ENCODE measurements at regions not wholly inside any gene's neighbourhood (a gene's known extent, or its start where the extent isn't known, plus 50 kb on each side); places are given as distances from the start of the nearest gene placed in this dataset.

DNA sequence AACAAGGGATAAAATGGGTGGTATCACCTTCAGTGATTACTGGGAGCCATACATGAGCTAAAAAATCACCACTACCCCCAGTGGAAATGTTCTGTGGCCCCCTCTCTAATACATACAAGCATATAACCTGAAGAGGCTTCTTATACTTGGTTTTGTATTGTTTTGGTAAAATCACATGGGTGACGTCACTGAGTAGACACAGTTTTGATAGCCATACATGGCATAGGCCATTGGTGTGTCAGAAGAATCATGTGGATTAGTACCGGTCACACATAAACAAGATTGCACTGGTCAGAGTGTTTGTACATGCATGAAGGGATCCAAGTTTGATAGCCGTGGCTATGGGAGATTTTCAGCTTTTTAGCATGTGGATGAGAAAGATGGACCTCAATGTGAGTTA is 131.9 kb upstream of the RADX start:
- no peak overlapping the region for H3K4me3 ChIP-seq (ENCODE audit: control insufficient read depth in 2 of 3, extremely low read depth in 1 of 3, insufficient read depth in 2 of 3, low read depth in 1 of 3, low read length in 3 of 3)
- no peaks in the 10 kb centered on the region for H3K4me1 ChIP-seq (ENCODE audit: control insufficient read depth, extremely low read depth, insufficient read depth, low read length)
- H3K79me2 ChIP-seq (ENCODE audit: control insufficient read depth, insufficient read depth, low read length): no peaks in the 10 kb centered on the region
- dilution Hi-C loops (cut with MboI; ENCODE audit: extremely low pct_ligation_motif_present, low sequenced_read_pairs): no loop called here
- no peaks in the 10 kb centered on the region for H3K9me3 ChIP-seq (ENCODE audit: control insufficient read depth, low read depth, low read length)
- H3K9ac ChIP-seq (ENCODE audit: control insufficient read depth, extremely low read depth, insufficient read depth, low read length): no peak overlapping the region
- DNase-seq (ENCODE audit: low read depth, low spot score) (no peak), FAIRE-seq (no peak)
- no peak overlapping the region for H3K27ac ChIP-seq (ENCODE audit: control insufficient read depth, insufficient read depth, low read length)
- TF ChIP-seq EZH2 (IDR thresholded peaks at IDR 0.05; ENCODE audit: low read length): no peak
- TF ChIP-seq, protein P1, sequence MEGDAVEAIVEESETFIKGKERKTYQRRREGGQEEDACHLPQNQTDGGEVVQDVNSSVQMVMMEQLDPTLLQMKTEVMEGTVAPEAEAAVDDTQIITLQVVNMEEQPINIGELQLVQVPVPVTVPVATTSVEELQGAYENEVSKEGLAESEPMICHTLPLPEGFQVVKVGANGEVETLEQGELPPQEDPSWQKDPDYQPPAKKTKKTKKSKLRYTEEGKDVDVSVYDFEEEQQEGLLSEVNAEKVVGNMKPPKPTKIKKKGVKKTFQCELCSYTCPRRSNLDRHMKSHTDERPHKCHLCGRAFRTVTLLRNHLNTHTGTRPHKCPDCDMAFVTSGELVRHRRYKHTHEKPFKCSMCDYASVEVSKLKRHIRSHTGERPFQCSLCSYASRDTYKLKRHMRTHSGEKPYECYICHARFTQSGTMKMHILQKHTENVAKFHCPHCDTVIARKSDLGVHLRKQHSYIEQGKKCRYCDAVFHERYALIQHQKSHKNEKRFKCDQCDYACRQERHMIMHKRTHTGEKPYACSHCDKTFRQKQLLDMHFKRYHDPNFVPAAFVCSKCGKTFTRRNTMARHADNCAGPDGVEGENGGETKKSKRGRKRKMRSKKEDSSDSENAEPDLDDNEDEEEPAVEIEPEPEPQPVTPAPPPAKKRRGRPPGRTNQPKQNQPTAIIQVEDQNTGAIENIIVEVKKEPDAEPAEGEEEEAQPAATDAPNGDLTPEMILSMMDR (optimal IDR thresholded peaks at IDR 0.05 in 1 of 3, IDR thresholded peaks at IDR 0.05 in 1 of 3, conservative IDR thresholded peaks at IDR 0.05 in 1 of 3; ENCODE audit: extremely low read depth in 1 of 3, insufficient read depth in 2 of 3, low read length in 3 of 3): no peak
- no peaks in the 10 kb centered on the region for H4K20me1 ChIP-seq (ENCODE audit: control insufficient read depth, extremely low read depth, insufficient read depth, low read length)
- H3K4me2 ChIP-seq (ENCODE audit: control insufficient read depth, extremely low read depth, insufficient read depth, low read depth, low read length): no peak overlapping the region
- H3K36me3 ChIP-seq (ENCODE audit: control insufficient read depth in 2 of 2, extremely low read depth in 1 of 2, insufficient read depth in 2 of 2, low read length in 2 of 2): no peaks in the 10 kb centered on the region
- no peak overlapping the region for H2AFZ ChIP-seq (ENCODE audit: control insufficient read depth, low read length)
- peaks cover 2% of the 10 kb centered on the region for H3K27me3 ChIP-seq (ENCODE audit: control insufficient read depth, extremely low read depth, insufficient read depth, low read length)
- H3K9me1 ChIP-seq (ENCODE audit: control insufficient read depth, extremely low read depth, insufficient read depth, low read length): no peaks in the 10 kb centered on the region

DNA sequence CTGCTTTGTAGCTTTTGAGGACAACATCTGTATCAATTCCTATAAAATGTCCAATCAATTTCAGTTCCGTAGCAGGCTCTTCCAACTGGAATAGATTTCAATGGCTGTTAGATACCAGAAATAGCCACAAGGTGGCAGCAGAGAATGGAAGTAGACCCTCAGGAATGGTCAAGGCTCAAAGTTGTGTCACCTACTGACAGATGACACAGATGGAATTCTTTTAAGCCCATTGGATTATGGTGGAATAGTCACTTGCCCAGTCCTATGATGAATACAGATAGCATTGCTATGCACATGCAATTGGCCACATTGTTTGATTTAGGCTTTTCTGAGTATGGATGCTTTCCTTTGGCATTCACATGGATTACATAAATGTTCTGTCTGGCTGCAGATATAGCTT is 130.4 kb upstream of the RADX start:
- H3K9me1 ChIP-seq (ENCODE audit: control insufficient read depth, extremely low read depth, insufficient read depth, low read length): no peaks in the 10 kb centered on the region
- H3K36me3 ChIP-seq (ENCODE audit: control insufficient read depth in 2 of 2, extremely low read depth in 1 of 2, insufficient read depth in 2 of 2, low read length in 2 of 2): no peaks in the 10 kb centered on the region
- no peaks in the 10 kb centered on the region for H4K20me1 ChIP-seq (ENCODE audit: control insufficient read depth, extremely low read depth, insufficient read depth, low read length)
- no peak for TF ChIP-seq EZH2 (IDR thresholded peaks at IDR 0.05; ENCODE audit: low read length)
- TF ChIP-seq, protein P1 (optimal IDR thresholded peaks at IDR 0.05 in 1 of 3, IDR thresholded peaks at IDR 0.05 in 1 of 3, conservative IDR thresholded peaks at IDR 0.05 in 1 of 3; ENCODE audit: extremely low read depth in 1 of 3, insufficient read depth in 2 of 3, low read length in 3 of 3): peak; percentile 63 to 77 (median 66)
- no peak overlapping the region for H2AFZ ChIP-seq (ENCODE audit: control insufficient read depth, low read length)
- FAIRE-seq (peak; percentile 77), DNase-seq (ENCODE audit: low read depth, low spot score) (no peak)
- H3K4me2 ChIP-seq (ENCODE audit: control insufficient read depth, extremely low read depth, insufficient read depth, low read depth, low read length): no peak overlapping the region
- H3K27ac ChIP-seq (ENCODE audit: control insufficient read depth, insufficient read depth, low read length): no peak overlapping the region
- no peaks in the 10 kb centered on the region for H3K9me3 ChIP-seq (ENCODE audit: control insufficient read depth, low read depth, low read length)
- H3K4me3 ChIP-seq (ENCODE audit: control insufficient read depth in 2 of 3, extremely low read depth in 1 of 3, insufficient read depth in 2 of 3, low read depth in 1 of 3, low read length in 3 of 3): no peak overlapping the region
- no peaks in the 10 kb centered on the region for H3K79me2 ChIP-seq (ENCODE audit: control insufficient read depth, insufficient read depth, low read length)
- dilution Hi-C loops (cut with MboI; ENCODE audit: extremely low pct_ligation_motif_present, low sequenced_read_pairs): no loop called here
- no peaks in the 10 kb centered on the region for H3K4me1 ChIP-seq (ENCODE audit: control insufficient read depth, extremely low read depth, insufficient read depth, low read length)
- peaks cover 2% of the 10 kb centered on the region for H3K27me3 ChIP-seq (ENCODE audit: control insufficient read depth, extremely low read depth, insufficient read depth, low read length)
- no peak overlapping the region for H3K9ac ChIP-seq (ENCODE audit: control insufficient read depth, extremely low read depth, insufficient read depth, low read length)
